ENCODE measurements at regions not wholly inside any gene's neighbourhood (a gene's known extent, or its start where the extent isn't known, plus 50 kb on each side); places are given as distances from the start of the nearest gene placed in this dataset.

DNA sequence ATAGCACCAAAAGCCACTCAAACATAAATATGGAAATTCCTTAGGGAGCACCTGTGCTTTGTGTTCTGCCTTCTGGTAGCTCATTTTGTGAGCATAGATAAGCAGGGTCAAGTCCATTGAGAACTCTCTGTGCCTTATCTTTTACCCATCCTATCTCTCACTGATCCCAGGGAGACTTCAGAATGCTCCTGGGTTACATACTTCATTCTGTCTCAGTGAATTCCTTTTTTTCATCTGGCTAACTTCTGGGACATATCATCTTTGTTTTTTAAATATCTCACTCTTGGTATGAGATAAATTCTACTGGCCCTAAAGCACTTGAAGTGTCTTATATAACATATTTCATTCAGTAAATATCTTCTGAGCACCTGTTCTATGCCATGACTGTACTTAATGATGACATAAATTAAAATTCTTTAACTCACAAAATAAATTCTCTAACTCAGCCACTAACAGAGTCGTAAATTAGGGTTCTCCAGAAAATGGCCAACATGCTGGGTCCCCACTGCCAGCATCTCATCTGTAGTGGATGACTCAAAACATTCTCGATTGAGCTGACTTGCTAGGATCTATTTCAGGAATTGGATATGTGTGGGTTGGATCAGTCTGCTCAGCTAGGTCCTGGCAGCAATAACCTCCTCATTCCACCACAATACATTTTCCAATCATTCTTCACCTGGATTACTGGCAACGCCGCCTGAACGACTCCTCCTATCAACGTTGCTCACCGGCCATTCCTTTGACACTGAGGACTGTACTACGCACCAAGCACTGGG is 170.2 kb downstream of the FOXO1 start:
- DNase-seq (ENCODE audit: low spot score): no peak

DNA sequence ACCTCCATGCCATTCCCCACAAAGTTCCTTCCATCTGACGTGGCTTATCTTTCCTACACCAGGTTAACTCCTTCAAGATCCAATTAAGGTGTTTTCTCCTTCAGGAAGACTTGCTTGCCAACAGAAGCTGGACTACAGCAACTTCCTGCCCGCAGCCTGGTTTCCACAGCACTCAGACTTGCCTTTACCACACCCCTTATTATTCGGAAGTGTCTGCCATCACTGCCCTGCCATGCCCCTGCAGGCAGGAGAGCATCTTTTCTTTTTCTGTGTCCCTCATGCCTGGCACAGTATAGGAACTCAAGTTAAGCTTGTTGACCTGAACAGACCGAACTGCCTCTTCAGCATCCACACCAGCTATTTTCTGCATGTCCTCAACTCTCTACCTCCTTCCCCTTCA is 168.0 kb downstream of the FOXO1 start:
- no peak for DNase-seq (ENCODE audit: low spot score)

DNA sequence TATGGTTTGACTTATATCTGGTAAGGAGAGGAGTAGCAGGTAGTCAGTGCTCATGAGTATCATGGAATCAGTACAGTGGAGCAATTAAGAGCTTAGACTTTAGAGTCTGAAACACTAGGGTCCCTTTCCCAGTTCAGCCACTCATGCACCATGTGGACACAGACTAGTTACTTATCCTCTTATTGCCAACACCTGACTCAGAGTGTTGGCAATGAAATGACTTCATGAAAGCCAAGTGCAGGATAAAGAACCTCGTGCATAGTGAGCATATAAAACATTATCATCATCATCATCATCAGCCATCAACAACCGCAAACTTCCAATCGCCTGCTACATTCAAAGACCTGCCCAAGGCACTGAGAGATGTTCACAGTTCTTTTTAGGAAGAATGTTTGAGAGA is 164.2 kb downstream of the FOXO1 start:
- DNase-seq (ENCODE audit: low spot score): no peak

- DNase-seq (ENCODE audit: low spot score): no peak
Measured at GRCh38 chr13:40503011-40503410, 163.4 kb downstream of the FOXO1 start.

DNA sequence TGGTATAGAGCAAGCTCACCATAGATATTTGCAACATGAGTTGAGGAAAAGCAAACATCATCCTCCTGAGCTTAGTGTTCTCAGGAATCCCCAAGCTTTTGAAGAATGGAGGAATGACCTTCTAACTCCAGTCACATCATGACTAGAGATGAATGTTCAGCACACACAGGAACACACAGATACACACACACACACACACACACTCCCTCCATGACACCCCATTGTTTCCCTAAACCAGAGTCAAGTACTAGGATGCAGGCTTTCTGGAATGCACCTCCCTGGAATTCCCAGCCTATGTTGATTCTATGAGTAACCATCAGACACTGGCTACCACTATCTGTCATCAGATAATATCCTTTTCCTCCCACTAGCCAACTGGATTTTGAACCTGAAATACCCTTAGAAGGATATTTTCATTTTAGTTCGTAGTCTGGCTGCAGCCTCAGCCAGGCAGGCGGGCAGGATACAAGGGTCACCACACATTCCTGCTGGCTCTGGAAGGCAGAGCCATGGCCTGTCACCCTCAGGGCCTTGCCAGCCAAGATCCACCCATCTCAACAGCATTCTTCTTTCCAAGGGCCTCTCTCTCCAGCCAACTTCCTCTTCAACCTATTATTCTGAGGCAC is 162.4 kb downstream of the FOXO1 start:
- DNase-seq (ENCODE audit: low spot score): no peak

GRCh38 chr13:40504641-40505040 is 161.8 kb downstream of the FOXO1 start:
- no peak for DNase-seq (ENCODE audit: low spot score)

GRCh38 chr13:40505196-40505595 is 161.2 kb downstream of the FOXO1 start:
- no peak for DNase-seq (ENCODE audit: low spot score)

Small RNAs in the stretch of these regions (small RNA-seq; reads per million reads assigned to genes)
- gene RF00108 (0 to 0.24 reads per million in 2 experiments), gene RNY3P9 (0 reads per million in 2 experiments), gene RPL17P51 (0 reads per million in 2 experiments)
